Rectal smooth muscle tissue (tissue), 1 donor: ENCODE measurements at regions not wholly inside any gene's neighbourhood (a gene's known extent, or its start where the extent isn't known, plus 50 kb on each side); places are given as distances from the start of the nearest gene placed in this dataset.

Source experiments
- H3K27ac ChIP-seq: one replicate; pipeline ENCODE4 v1.7.0; 2013; ENCODE audit warnings: low read depth, low read length, inconsistent platforms
- H3K27me3 ChIP-seq: one replicate; pipeline ENCODE4 v1.7.0; 2013; ENCODE audit warnings: low read length; ENCODE audit not compliant: control insufficient read depth, insufficient read depth
- H3K36me3 ChIP-seq: one replicate; pipeline ENCODE4 v1.7.0; 2013; ENCODE audit warnings: low read length; ENCODE audit not compliant: control insufficient read depth, insufficient read depth
- H3K4me1 ChIP-seq: one replicate; pipeline ENCODE4 v1.7.0; 2013; ENCODE audit warnings: low read length; ENCODE audit not compliant: control insufficient read depth, insufficient read depth
- H3K4me3 ChIP-seq: one replicate; pipeline ENCODE4 v1.7.0; 2013; ENCODE audit warnings: low read length
- H3K9ac ChIP-seq: one replicate; pipeline ENCODE4 v1.7.0; 2013; ENCODE audit warnings: low read length

DNA sequence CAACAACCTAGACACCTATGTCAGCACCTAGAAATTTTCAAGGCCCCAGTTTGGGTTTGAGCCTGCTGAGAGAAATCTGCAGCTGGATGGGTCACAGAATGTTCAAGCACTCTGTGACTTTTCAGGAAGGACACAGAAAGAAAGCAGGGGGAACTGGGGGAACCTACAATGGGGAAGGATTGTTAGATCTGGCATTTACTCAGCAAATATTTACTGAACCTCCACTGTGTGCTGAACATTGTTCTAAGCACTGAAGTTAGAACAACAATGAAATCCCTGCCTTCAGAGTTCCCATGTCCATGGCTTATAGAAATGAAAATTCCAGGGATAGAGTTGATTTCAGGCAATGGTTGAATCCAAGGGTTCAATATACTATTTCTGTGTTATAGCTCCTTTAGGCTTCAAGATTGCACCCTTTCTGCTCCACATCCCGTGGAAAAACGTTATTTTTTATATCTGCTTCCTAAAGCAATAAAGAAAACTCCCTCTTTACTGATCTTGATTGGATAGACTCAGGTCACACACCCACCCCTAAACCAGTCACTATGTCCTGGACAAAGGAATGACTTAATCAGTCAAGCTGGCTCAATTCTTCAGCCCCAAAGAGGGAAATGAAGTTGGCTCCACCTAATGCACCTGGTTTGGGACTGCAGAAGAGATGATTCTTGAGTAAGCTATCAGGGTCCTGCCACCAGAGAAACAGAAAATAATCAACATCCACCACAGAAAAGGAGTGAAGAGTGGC, 95.1 kb downstream of the OR5AK2 start:
- no peak overlapping the region for H3K27ac ChIP-seq
- H3K9ac ChIP-seq: no peak overlapping the region
- no peaks in the 10 kb centered on the region for H3K4me1 ChIP-seq
- H3K4me3 ChIP-seq: no peak overlapping the region
- no peaks in the 10 kb centered on the region for H3K36me3 ChIP-seq
- H3K27me3 ChIP-seq: no peaks in the 10 kb centered on the region

DNA sequence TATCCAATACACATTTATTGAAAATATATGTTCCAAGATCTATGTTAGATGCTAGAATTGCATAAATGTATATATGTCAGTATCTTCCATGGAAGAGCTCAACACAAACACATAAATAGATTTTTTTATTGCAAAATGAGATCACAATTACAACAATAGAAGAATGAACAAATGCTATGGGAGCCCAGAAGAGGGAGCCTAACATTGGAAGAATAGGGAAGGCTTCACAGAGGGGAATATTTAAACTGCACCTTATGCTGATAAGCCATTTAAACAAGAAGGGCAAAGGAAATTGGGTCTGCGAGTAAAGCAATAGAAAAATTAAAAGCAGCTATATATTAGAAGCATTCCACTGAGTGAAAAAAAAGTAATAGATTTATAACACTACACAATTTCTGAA, 96.1 kb upstream of the LRRC55 start:
- Histone ChIP-seq H3K4me3 (no peak overlapping the region), H3K36me3 (no peaks in the 10 kb centered on the region), H3K27me3 (no peaks in the 10 kb centered on the region), H3K9ac (no peak overlapping the region), H3K4me1 (no peaks in the 10 kb centered on the region), H3K27ac (no peak overlapping the region)

- no peak overlapping the region for H3K4me3 ChIP-seq
- H3K36me3 ChIP-seq: no peaks in the 10 kb centered on the region
- H3K9ac ChIP-seq: no peak overlapping the region
Observed at GRCh38 chr11:57087991-57088390, 93.8 kb upstream of the LRRC55 start.

DNA sequence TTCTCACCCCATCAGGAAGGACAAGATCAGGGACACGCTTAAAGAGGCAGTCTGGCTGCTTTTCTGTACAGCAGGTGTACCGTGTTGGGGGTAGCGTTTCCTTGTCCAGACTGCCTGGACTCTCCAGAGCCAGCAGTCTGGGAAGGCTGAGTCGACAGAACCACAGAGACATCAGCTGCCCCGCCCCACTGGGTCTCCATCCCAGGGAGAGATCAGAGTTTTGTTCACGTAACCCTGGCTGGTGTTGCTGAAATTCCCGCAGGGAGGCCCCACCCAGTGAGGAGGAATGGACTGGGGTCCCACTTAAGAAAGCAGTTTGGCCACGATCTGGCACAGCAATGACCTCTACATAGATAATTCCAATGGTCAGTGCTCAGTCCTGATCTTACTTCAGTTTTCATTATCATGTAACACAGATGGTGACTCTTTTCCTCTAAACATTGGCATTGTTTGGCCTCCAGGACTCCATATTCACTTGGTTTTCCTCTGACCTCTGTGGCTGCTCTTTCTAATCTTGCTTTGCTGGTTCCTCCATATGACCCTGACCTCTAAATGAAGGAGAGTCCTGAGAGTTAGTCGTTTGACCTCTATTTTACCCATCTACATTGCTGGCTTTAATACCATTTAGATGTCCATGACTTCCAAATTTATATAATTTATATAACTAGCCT, 89.6 kb upstream of the LRRC55 start:
- Histone ChIP-seq H3K4me3 (no peak overlapping the region), H3K27ac (no peak overlapping the region), H3K9ac (no peak overlapping the region), H3K4me1 (no peaks in the 10 kb centered on the region), H3K27me3 (no peaks in the 10 kb centered on the region), H3K36me3 (no peaks in the 10 kb centered on the region)

More at GRCh38 chr11:57087991-57088390, 93.8 kb upstream of the LRRC55 start:
- H3K27ac ChIP-seq: no peak overlapping the region
- no peaks in the 10 kb centered on the region for H3K27me3 ChIP-seq
- no peaks in the 10 kb centered on the region for H3K4me1 ChIP-seq

GRCh38 chr11:57094181-57094935, 87.4 kb upstream of the LRRC55 start:
- H3K36me3 ChIP-seq: no peaks in the 10 kb centered on the region
- H3K27ac ChIP-seq: no peak overlapping the region
- H3K4me3 ChIP-seq: no peak overlapping the region
- H3K27me3 ChIP-seq: no peaks in the 10 kb centered on the region
- H3K9ac ChIP-seq: no peak overlapping the region
- H3K4me1 ChIP-seq: no peaks in the 10 kb centered on the region

DNA sequence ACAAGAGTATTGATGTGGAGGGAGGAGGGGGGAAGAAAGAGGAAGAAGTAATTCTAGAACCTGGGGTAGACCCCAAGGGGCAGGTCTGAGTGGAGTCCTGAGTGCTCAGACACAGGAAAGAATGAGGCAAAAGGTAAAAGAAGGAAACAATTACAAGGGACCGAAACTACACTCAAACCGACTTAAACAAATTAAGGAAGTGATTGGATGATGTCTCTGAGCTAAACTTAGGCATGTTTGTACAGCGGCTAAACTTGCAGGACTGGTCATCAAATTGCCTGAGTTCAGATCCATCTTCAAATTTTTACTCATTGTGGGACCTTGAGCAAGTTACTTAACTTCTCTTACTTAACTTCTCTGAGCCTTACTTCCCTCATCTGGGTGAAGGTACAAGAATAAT, 86.3 kb upstream of the LRRC55 start:
- Histone ChIP-seq H3K27ac (no peak overlapping the region), H3K9ac (no peak overlapping the region), H3K27me3 (no peaks in the 10 kb centered on the region), H3K4me1 (no peaks in the 10 kb centered on the region), H3K4me3 (no peak overlapping the region), H3K36me3 (no peaks in the 10 kb centered on the region)

DNA sequence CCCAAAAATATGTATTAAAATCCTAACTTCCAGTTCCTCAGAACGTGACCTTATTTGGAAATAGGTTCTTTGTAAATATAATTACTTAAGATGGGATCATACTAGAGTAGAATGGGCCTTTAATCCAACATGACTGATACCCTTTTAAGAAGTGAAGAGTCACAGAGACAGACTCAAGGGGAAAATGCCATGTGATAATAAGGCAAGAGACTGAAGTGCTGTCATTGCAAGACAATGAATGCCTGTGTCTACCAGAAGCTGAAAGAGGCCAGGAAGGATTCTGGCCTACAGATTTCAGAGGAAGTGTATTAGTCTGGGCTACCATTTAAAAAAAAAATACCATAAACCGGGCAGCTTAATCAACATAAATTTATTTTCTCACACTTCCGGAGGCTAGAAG, 85.9 kb upstream of the LRRC55 start:
- no peak overlapping the region for H3K27ac ChIP-seq
- no peaks in the 10 kb centered on the region for H3K4me1 ChIP-seq
- H3K9ac ChIP-seq: no peak overlapping the region
- no peak overlapping the region for H3K4me3 ChIP-seq
- H3K27me3 ChIP-seq: no peaks in the 10 kb centered on the region
- H3K36me3 ChIP-seq: no peaks in the 10 kb centered on the region

GRCh38 chr11:57097149-57097548, 84.6 kb upstream of the LRRC55 start:
- Histone ChIP-seq H3K36me3 (no peaks in the 10 kb centered on the region), H3K4me3 (no peak overlapping the region), H3K9ac (no peak overlapping the region), H3K27ac (no peak overlapping the region), H3K27me3 (no peaks in the 10 kb centered on the region), H3K4me1 (no peaks in the 10 kb centered on the region)

DNA sequence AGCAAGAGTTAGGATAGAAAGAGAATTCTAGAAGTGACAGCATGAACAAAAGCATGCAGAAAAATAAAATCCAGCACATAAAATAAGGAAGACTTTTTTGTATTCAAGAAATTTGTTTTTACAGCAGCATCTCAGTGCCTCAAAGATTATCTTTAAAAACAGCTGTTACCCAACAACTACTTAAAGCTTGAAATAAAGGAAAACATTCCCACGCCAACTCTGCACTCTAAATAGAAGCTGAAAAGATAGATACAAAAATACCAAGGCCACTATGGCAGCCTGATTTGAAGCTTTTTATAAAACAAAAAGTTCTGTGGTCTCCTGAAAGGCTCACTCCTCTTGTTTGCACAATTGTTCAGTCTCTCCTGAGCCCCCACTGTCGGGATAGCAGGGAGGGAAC, 83.6 kb upstream of the LRRC55 start:
- Histone ChIP-seq H3K9ac (no peak overlapping the region), H3K27me3 (no peaks in the 10 kb centered on the region), H3K36me3 (no peaks in the 10 kb centered on the region), H3K27ac (no peak overlapping the region), H3K4me1 (no peaks in the 10 kb centered on the region), H3K4me3 (no peak overlapping the region)

- Histone ChIP-seq H3K27me3 (no peaks in the 10 kb centered on the region), H3K9ac (no peak overlapping the region), H3K4me3 (no peak overlapping the region), H3K4me1 (no peaks in the 10 kb centered on the region), H3K36me3 (no peaks in the 10 kb centered on the region), H3K27ac (no peak overlapping the region)
Observed at GRCh38 chr11:57100638-57101331, 81.0 kb upstream of the LRRC55 start.

DNA sequence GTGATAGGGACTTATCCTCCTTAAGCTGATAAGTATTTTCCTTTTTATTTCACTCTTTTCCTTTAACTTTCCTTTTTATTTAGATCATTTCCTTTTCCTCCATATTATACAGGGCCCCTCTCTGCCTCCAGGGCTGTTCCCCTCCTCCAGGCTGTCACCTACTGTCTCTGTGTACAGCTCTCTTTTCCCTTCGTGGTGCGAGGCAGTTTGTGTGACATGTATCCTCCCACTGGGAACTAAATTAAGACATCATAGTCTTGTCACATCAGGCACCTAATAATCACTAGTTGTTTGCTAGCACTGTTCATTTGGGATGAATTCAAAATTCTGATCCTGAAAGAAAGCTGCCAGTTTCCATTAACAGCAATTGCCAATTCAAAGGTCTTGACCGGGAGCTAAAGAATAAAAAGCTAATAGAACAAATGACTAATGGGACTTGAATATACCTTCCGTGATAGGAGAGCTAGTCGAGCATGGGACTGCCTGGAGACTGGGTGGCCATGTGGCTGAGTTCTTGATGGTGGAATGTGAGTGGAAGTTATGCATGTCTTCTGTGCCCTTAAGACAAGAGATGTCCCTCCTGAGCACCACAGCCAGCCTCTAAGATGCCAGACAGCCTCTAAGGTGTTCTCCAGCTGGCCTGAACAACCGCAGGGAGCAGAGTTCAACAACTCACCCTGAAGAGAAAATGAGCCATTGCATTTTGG, 77.7 kb upstream of the LRRC55 start:
- Histone ChIP-seq H3K36me3 (no peaks in the 10 kb centered on the region), H3K9ac (no peak overlapping the region), H3K4me1 (no peaks in the 10 kb centered on the region), H3K27me3 (no peaks in the 10 kb centered on the region), H3K4me3 (no peak overlapping the region), H3K27ac (no peak overlapping the region)

DNA sequence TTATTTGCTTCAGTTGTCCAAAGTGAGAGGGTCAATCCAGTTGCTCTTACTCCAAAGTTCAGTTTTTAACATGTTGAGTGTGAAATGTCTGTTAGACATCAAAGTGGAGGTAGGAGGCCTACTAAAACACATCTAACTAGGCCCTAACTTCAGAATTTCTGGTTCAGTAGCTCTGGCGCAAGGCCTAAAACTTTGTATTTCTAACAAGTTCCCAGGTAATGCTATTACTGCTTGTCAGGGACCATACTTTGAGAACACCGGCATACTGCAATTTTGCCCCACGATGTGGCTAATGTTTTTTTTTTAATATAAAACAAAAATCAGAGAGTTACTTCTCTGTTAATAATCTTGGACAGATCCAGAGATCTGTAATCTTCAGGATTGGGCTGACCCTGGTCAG, 72.4 kb upstream of the LRRC55 start:
- H3K36me3 ChIP-seq: no peaks in the 10 kb centered on the region
- H3K27ac ChIP-seq: no peak overlapping the region
- H3K27me3 ChIP-seq: no peaks in the 10 kb centered on the region
- no peak overlapping the region for H3K4me3 ChIP-seq
- H3K9ac ChIP-seq: no peak overlapping the region
- no peaks in the 10 kb centered on the region for H3K4me1 ChIP-seq
